SU-DHL-6 (cell line): ENCODE measurements at regions not wholly inside any gene's neighbourhood (a gene's known extent, or its start where the extent isn't known, plus 50 kb on each side); places are given as distances from the start of the nearest gene placed in this dataset.
"Not testable (repeated sequence)": the region's sequence is repeated elsewhere in the genome, so short reads cannot be mapped to it uniquely, and the experiment has no call there.

ENCODE experiments used
- CTCF ChIP-seq: fragments of 200-600 bp; sonication (generic); IDR thresholded peaks from one replicate; pipeline ENCODE4 v1.5.1; 2017; ENCODE audit warnings: antibody characterized with exemption, mild to moderate bottlenecking, low read length, moderate library complexity; ENCODE audit not compliant: insufficient read depth, poor library complexity, severe bottlenecking
- EZH2phosphoT487 ChIP-seq: fragments of 200-600 bp; sonication (generic), shearing (Covaris generic); conservative IDR thresholded peaks from 2 replicates; pipeline ENCODE4 v1.6.1; 2018; ENCODE audit warnings: mild to moderate bottlenecking, antibody characterized with exemption, low read length, moderate library complexity, mixed read lengths

- TF ChIP-seq CTCF, EZH2phosphoT487: not testable (repeated sequence)
Observed at GRCh38 chr1:234791615-234792014, 181.6 kb upstream of the IRF2BP2 start.
